ENCODE measurements at regions not wholly inside any gene's neighbourhood (a gene's known extent, or its start where the extent isn't known, plus 50 kb on each side); places are given as distances from the start of the nearest gene placed in this dataset.
A peak's percentile ranks its signal among the peaks of the same experiment; 100 is the strongest.
"Not testable (repeated sequence)": the region's sequence is repeated elsewhere in the genome, so short reads cannot be mapped to it uniquely, and the experiment has no call there.

GRCh38 chr11:97865424-97866012 lies 1155.2 kb upstream of the CNTN5 start:
- ATAC-seq (ENCODE audit: poor library complexity) (no peak), DNase-seq (no peak)
- intact Hi-C loops (cut with DNase I), result no loop called here

GRCh38 chr11:97871816-97872215 lies 1148.9 kb upstream of the CNTN5 start:
- no peak for DNase-seq
- intact Hi-C loops (cut with DNase I), result no loop called here
- ATAC-seq (ENCODE audit: poor library complexity), result no peak

- DNase-seq, result no peak
- ATAC-seq (ENCODE audit: poor library complexity), result no peak
- intact Hi-C loops (cut with DNase I), result no loop called here
These were observed 1140.5 kb upstream of the CNTN5 start for GRCh38 chr11:97880209-97880608.

GRCh38 chr11:97883086-97883485 lies 1137.7 kb upstream of the CNTN5 start:
- intact Hi-C loops (cut with DNase I), result no loop called here
- DNase-seq (no peak), ATAC-seq (ENCODE audit: poor library complexity) (no peak)

GRCh38 chr11:97888641-97889040 lies 1132.1 kb upstream of the CNTN5 start:
- ATAC-seq (ENCODE audit: poor library complexity) (no peak), DNase-seq (no peak)
- intact Hi-C loops (cut with DNase I), result no loop called here

GRCh38 chr11:97890466-97890865 lies 1130.3 kb upstream of the CNTN5 start:
- ATAC-seq (ENCODE audit: poor library complexity), result no peak
- no peak for DNase-seq
- intact Hi-C loops (cut with DNase I), result no loop called here

GRCh38 chr11:97893612-97894011 lies 1127.1 kb upstream of the CNTN5 start:
- intact Hi-C loops (cut with DNase I), result no loop called here
- ATAC-seq (ENCODE audit: poor library complexity) (no peak), DNase-seq (no peak)

GRCh38 chr11:97894978-97895377 lies 1125.8 kb upstream of the CNTN5 start:
- intact Hi-C loops (cut with DNase I), result no loop called here
- ATAC-seq (ENCODE audit: poor library complexity) (no peak), DNase-seq (no peak)

- intact Hi-C loops (cut with DNase I), result no loop called here
- ATAC-seq (ENCODE audit: poor library complexity), result peak; percentile 94
- peak; percentile 37 for DNase-seq
These were observed 1125.2 kb upstream of the CNTN5 start for GRCh38 chr11:97895572-97895971.

GRCh38 chr11:97902828-97903227 lies 1117.9 kb upstream of the CNTN5 start:
- intact Hi-C loops (cut with DNase I), result loop anchor here (10.0 kb wide), 1 partner anchor 918 kb away; no protein-coding TSS in a partner anchor
- ATAC-seq (ENCODE audit: poor library complexity), result no peak
- DNase-seq, result no peak

- no peak for ATAC-seq (ENCODE audit: poor library complexity)
- intact Hi-C loops (cut with DNase I), result loop anchor here (10.0 kb wide), 1 partner anchor 920 kb away; no protein-coding TSS in a partner anchor
These were observed 1115.6 kb upstream of the CNTN5 start for GRCh38 chr11:97905101-97905500.

GRCh38 chr11:97905671-97906070 lies 1115.1 kb upstream of the CNTN5 start:
- DNase-seq (no peak), ATAC-seq (ENCODE audit: poor library complexity) (no peak)
- intact Hi-C loops (cut with DNase I), result loop anchor here (10.0 kb wide), 1 partner anchor 921 kb away; no protein-coding TSS in a partner anchor

More at GRCh38 chr11:97905101-97905500, 1115.6 kb upstream of the CNTN5 start:
- DNase-seq, result no peak

- intact Hi-C loops (cut with DNase I), result loop anchor here (10.0 kb wide), 1 partner anchor 924 kb away; no protein-coding TSS in a partner anchor
- DNase-seq, result no peak
- ATAC-seq (ENCODE audit: poor library complexity), result no peak
These were observed 1112.4 kb upstream of the CNTN5 start for GRCh38 chr11:97908354-97908753.

- intact Hi-C loops (cut with DNase I), result loop anchor here (10.0 kb wide), 1 partner anchor 925 kb away; no protein-coding TSS in a partner anchor
- no peak for ATAC-seq (ENCODE audit: poor library complexity)
- no peak for DNase-seq
These were observed 1110.9 kb upstream of the CNTN5 start for GRCh38 chr11:97909614-97910399.

- DNase-seq, result no peak
- intact Hi-C loops (cut with DNase I), result no loop called here
- no peak for ATAC-seq (ENCODE audit: poor library complexity)
These were observed 1108.1 kb upstream of the CNTN5 start for GRCh38 chr11:97912629-97913028.

- intact Hi-C loops (cut with DNase I); DNase-seq; ATAC-seq (ENCODE audit: poor library complexity): not testable (repeated sequence)
These were observed 1097.8 kb upstream of the CNTN5 start for GRCh38 chr11:97922933-97923332.

- intact Hi-C loops (cut with DNase I), result no loop called here
- no peak for DNase-seq
- no peak for ATAC-seq (ENCODE audit: poor library complexity)
These were observed 1086.1 kb upstream of the CNTN5 start for GRCh38 chr11:97934572-97935208.

- ATAC-seq (ENCODE audit: poor library complexity), result no peak
- no peak for DNase-seq
- intact Hi-C loops (cut with DNase I), result no loop called here
These were observed 1083.2 kb upstream of the CNTN5 start for GRCh38 chr11:97937501-97937900.

- ATAC-seq (ENCODE audit: poor library complexity) (no peak), DNase-seq (no peak)
- intact Hi-C loops (cut with DNase I), result no loop called here
These were observed 1082.0 kb upstream of the CNTN5 start for GRCh38 chr11:97938789-97939188.

GRCh38 chr11:97943493-97943892 lies 1077.3 kb upstream of the CNTN5 start:
- no peak for ATAC-seq (ENCODE audit: poor library complexity)
- intact Hi-C loops (cut with DNase I), result no loop called here
- no peak for DNase-seq

Measured in Right ventricle myocardium superior (tissue), 1 donor.